PC-9 (cell line): ENCODE measurements at regions not wholly inside any gene's neighbourhood (a gene's known extent, or its start where the extent isn't known, plus 50 kb on each side); places are given as distances from the start of the nearest gene placed in this dataset.

Experiments
- BruUV-seq: library from RNA; stranded (reverse); fragments of 400-500 nt; replicated peaks from 2 replicates; lab custom pipeline; 2021; lab: Mats Ljungman, UMichigan
- CTCF ChIA-PET: fragments of 300-600 bp; sonication (Branson Sonifier 250); formaldehyde crosslinking; loops from one replicate; lab custom pipeline; 2022; ENCODE audit warnings: antibody characterized with exemption; lab: Charles Lee
- POLR2A ChIA-PET: fragments of 300-600 bp; sonication (Branson Sonifier 250); formaldehyde crosslinking; loops from one replicate; lab custom pipeline; 2022; ENCODE audit warnings: antibody characterized with exemption; ENCODE audit not compliant: unreplicated experiment; lab: Charles Lee
- DNase-seq, 2 experiments: peaks; one replicate each; pipeline versions ENCODE4 v3.0.0 to v3.0.0-alpha.2; 2015 to 2022; ENCODE audit warnings: mixed read lengths in 1 of 2
- H2AFZ ChIP-seq: fragments of 200-600 bp; sonication (generic); 2 replicates; pipeline ENCODE4 v1.8.1; 2017; ENCODE audit warnings: antibody characterized with exemption
- H3F3A ChIP-seq: fragments of 200-600 bp; sonication (generic); 2 replicates; pipeline ENCODE4 v1.8.1; 2017; ENCODE audit warnings: antibody characterized with exemption, mild to moderate bottlenecking, low read depth; ENCODE audit not compliant: insufficient read depth
- H3K27ac ChIP-seq: fragments of 200-600 bp; sonication (generic); 2 replicates; pipeline ENCODE4 v1.6.1; 2016; ENCODE audit warnings: mixed run types
- H3K27me3 ChIP-seq: fragments of 200-600 bp; sonication (generic); 2 replicates; pipeline ENCODE4 v1.6.1; 2016; ENCODE audit warnings: low read depth, mixed run types; ENCODE audit not compliant: insufficient read depth
- H3K36me3 ChIP-seq: fragments of 200-600 bp; sonication (generic); 2 replicates; pipeline ENCODE4 v1.6.1; 2016; ENCODE audit warnings: low read depth, mixed run types
- H3K4me1 ChIP-seq: fragments of 200-600 bp; sonication (generic); replicated peaks from 2 replicates; pipeline ENCODE4 v1.6.1; 2016; ENCODE audit warnings: mixed run types; ENCODE audit not compliant: insufficient read depth
- H3K4me2 ChIP-seq: fragments of 200-600 bp; sonication (generic); 2 replicates; pipeline ENCODE4 v1.6.1; 2017; ENCODE audit warnings: mixed run types
- H3K4me3 ChIP-seq: fragments of 200-600 bp; sonication (generic); 2 replicates; pipeline ENCODE4 v1.6.1; 2016; ENCODE audit warnings: mixed run types
- H3K79me2 ChIP-seq: fragments of 200-600 bp; sonication (generic); 2 replicates; pipeline ENCODE4 v1.6.1; 2017; ENCODE audit warnings: low read depth, mixed run types
- H3K9me2 ChIP-seq: fragments of 200-600 bp; sonication (generic); 2 replicates; pipeline ENCODE4 v1.8.1; 2017; ENCODE audit warnings: mild to moderate bottlenecking; ENCODE audit not compliant: insufficient read depth
- H3K9me3 ChIP-seq: fragments of 200-600 bp; sonication (generic); 2 replicates; pipeline ENCODE4 v1.8.1; 2016; ENCODE audit warnings: low read depth; ENCODE audit not compliant: insufficient read depth
- H4K20me1 ChIP-seq: fragments of 200-600 bp; sonication (generic); 2 replicates; pipeline ENCODE4 v1.8.1; 2017; ENCODE audit not compliant: insufficient read depth
- EZH2 ChIP-seq: fragments of 200-600 bp; sonication (generic); IDR thresholded peaks from 2 replicates; pipeline ENCODE4 v1.8.0; 2017; ENCODE audit warnings: antibody characterized with exemption, low read depth
- intact Hi-C: fragments of 100-400 bp; cut with micrococcal nuclease; formaldehyde crosslinking; loops from one replicate; pipeline ENCODE4 v1.10.0; 2022; ENCODE audit not compliant: unreplicated experiment
- TF ChIP-seq, protein P1 (sequence below): fragments of 200-600 bp; sonication (generic); conservative IDR thresholded peaks from 2 replicates; pipeline ENCODE4 v1.6.1; 2017; ENCODE audit warnings: mixed run types, antibody characterized with exemption, mild to moderate bottlenecking, moderate library complexity

DNA sequence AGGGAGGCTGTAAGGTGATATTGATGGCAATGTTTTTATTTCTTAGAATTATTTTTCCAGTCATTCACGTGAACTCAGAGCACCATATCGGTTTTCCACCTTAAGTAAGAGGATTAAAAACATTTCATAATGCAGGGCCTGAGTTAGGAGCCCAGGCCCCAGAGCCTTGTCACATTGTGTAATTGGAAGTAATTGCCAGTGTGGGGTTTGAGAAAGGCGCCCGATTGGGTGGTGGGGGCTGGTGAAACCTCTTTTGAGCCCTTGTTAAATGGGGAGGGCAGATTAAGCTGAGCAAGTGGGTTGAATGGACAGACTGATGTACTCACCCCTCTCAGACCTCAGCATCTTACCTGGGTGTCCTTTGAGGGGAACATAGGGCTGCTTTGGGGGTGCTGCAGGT is 116.7 kb upstream of the PITX1 start:
- Histone ChIP-seq H4K20me1 (no peaks in the 10 kb centered on the region), H3K9me3 (no peaks in the 10 kb centered on the region), H3K36me3 (no peaks in the 10 kb centered on the region), H2AFZ (no peak overlapping the region), H3K79me2 (no peaks in the 10 kb centered on the region), H3K9me2 (no peaks in the 10 kb centered on the region), H3K27me3 (no peaks in the 10 kb centered on the region), H3K4me3 (no peak overlapping the region), H3F3A (peaks cover 24% of the 10 kb centered on the region), H3K4me1 (peaks cover 34% of the 10 kb centered on the region), H3K4me2 (no peak overlapping the region), H3K27ac (no peak overlapping the region)
- DNase-seq, result no peak
- no TSS peak for BruUV-seq
- intact Hi-C loops, result no loop called here
- ChIA-PET CTCF (no interaction called here), POLR2A (no interaction called here)
- no peak for TF ChIP-seq EZH2
- TF ChIP-seq, protein P1, sequence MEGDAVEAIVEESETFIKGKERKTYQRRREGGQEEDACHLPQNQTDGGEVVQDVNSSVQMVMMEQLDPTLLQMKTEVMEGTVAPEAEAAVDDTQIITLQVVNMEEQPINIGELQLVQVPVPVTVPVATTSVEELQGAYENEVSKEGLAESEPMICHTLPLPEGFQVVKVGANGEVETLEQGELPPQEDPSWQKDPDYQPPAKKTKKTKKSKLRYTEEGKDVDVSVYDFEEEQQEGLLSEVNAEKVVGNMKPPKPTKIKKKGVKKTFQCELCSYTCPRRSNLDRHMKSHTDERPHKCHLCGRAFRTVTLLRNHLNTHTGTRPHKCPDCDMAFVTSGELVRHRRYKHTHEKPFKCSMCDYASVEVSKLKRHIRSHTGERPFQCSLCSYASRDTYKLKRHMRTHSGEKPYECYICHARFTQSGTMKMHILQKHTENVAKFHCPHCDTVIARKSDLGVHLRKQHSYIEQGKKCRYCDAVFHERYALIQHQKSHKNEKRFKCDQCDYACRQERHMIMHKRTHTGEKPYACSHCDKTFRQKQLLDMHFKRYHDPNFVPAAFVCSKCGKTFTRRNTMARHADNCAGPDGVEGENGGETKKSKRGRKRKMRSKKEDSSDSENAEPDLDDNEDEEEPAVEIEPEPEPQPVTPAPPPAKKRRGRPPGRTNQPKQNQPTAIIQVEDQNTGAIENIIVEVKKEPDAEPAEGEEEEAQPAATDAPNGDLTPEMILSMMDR, result no peak

- H3K4me1 ChIP-seq, result peaks cover 28% of the 10 kb centered on the region
- H3K27me3 ChIP-seq, result no peaks in the 10 kb centered on the region
- intact Hi-C loops, result no loop called here
- H3K4me3 ChIP-seq, result no peak overlapping the region
- ChIA-PET CTCF (no interaction called here), POLR2A (no interaction called here)
- no peak overlapping the region for H2AFZ ChIP-seq
- H3K9me3 ChIP-seq, result no peaks in the 10 kb centered on the region
- no peak overlapping the region for H3K27ac ChIP-seq
- H4K20me1 ChIP-seq, result no peaks in the 10 kb centered on the region
- BruUV-seq, result no TSS peak
- H3K9me2 ChIP-seq, result no peaks in the 10 kb centered on the region
- H3K36me3 ChIP-seq, result no peaks in the 10 kb centered on the region
- no peak for DNase-seq
- no peaks in the 10 kb centered on the region for H3K79me2 ChIP-seq
- no peak overlapping the region for H3K4me2 ChIP-seq
- peaks cover 21% of the 10 kb centered on the region for H3F3A ChIP-seq
- TF ChIP-seq, protein P1, result no peak
- no peak for TF ChIP-seq EZH2
These were observed 116.1 kb upstream of the PITX1 start for GRCh38 chr5:135149956-135150723.

- no peak overlapping the region for H3K4me2 ChIP-seq
- no peaks in the 10 kb centered on the region for H3K79me2 ChIP-seq
- no peak overlapping the region for H3K27ac ChIP-seq
- TF ChIP-seq EZH2, result no peak
- TF ChIP-seq, protein P1, result no peak
- no peak for DNase-seq
- H2AFZ ChIP-seq, result no peak overlapping the region
- H3K27me3 ChIP-seq, result no peaks in the 10 kb centered on the region
- no peaks in the 10 kb centered on the region for H3K9me2 ChIP-seq
- H3F3A ChIP-seq, result peaks cover 17% of the 10 kb centered on the region
- H3K36me3 ChIP-seq, result no peaks in the 10 kb centered on the region
- H3K4me3 ChIP-seq, result no peak overlapping the region
- intact Hi-C loops, result no loop called here
- CTCF ChIA-PET, result no interaction called here
- peaks cover 20% of the 10 kb centered on the region for H3K4me1 ChIP-seq
- POLR2A ChIA-PET, result no interaction called here
- no TSS peak for BruUV-seq
- no peaks in the 10 kb centered on the region for H3K9me3 ChIP-seq
- H4K20me1 ChIP-seq, result no peaks in the 10 kb centered on the region
These were observed 115.4 kb upstream of the PITX1 start for GRCh38 chr5:135149229-135149955.
